Fibroblast of pulmonary artery (primary cell): ENCODE measurements at regions not wholly inside any gene's neighbourhood (a gene's known extent, or its start where the extent isn't known, plus 50 kb on each side); places are given as distances from the start of the nearest gene placed in this dataset.
"Not testable (repeated sequence)": the region's sequence is repeated elsewhere in the genome, so short reads cannot be mapped to it uniquely, and the experiment has no call there.

Source experiments
- DNase-seq: peaks from one replicate; pipeline ENCODE4 v3.0.0-alpha.2; 2010; ENCODE audit warnings: low read depth
- H3K4me3 ChIP-seq: replicated peaks from 2 replicates; pipeline ENCODE4 v1.5.1; 2011; ENCODE audit warnings: low read depth, mild to moderate bottlenecking, control low read depth, low read length, moderate library complexity
- CTCF ChIP-seq: IDR thresholded peaks from 2 replicates; pipeline ENCODE4 v1.5.1; 2011; ENCODE audit warnings: mild to moderate bottlenecking, control low read depth, low read length, inconsistent platforms; ENCODE audit errors: missing control alignments

DNA sequence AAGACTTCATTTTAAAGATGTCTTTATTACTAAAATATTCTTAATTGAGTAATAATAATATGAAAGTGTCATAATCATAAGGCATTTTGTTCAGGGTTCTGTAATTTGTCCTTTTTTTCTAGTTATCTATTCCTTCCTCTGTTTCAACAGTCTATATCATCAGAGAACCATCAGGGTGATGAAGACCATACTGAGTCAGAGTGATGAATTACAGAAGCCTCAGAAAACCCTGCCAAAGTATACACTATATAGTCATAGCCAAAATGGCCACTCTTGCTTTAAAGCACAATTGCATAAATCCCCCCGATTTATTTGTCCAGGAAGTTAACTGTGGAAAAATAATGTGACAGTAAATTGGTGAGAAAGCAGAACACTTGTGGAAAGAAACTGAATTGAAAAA lies 735.0 kb downstream of the EPHA7 start:
- no peak for DNase-seq
- no peak for TF ChIP-seq CTCF
- no peak overlapping the region for H3K4me3 ChIP-seq

GRCh38 chr6:92683748-92684147 lies 735.6 kb downstream of the EPHA7 start:
- DNase-seq = no peak
- no peak overlapping the region for H3K4me3 ChIP-seq
- no peak for TF ChIP-seq CTCF

DNA sequence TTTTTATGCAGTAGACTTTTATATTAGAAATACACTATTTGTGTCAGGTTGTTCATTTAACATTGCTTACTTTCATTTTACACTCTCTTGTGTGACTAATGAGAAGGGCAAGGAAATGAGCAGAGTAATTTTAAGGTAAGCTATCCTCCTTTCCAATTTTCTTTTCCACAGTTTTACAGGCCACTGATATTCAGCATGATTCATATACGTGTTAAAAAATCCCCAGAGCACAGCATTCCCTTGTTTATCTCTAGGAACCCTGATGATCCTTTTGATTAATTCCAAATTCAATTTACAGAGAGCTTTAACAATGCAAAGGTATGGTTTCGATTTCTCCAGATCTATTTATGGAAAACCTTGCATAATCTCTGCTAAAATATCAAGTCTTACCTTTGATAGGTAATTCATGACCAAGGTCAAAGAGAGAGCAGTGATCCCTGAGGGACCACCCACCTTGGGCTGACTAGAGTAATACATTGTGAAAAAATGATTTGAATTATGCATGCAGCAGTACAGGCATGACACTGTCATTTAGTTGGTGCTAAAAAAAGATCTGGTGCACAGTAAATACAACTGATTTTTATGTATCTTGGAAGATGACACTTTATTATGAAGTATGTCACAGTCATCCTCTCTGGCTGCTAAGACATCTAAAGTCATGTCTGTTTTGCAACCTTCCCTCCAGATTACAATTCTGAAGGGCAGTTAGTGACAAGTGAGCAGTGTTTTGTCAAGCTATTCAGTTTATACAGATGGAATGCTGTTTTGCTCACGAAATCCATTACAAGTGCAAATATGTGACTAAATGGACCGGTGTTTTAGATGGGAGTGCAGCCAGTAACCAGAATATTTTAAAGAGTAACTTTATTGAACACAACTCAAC lies 736.6 kb downstream of the EPHA7 start:
- DNase-seq = no peak
- no peak for TF ChIP-seq CTCF
- no peak overlapping the region for H3K4me3 ChIP-seq

DNA sequence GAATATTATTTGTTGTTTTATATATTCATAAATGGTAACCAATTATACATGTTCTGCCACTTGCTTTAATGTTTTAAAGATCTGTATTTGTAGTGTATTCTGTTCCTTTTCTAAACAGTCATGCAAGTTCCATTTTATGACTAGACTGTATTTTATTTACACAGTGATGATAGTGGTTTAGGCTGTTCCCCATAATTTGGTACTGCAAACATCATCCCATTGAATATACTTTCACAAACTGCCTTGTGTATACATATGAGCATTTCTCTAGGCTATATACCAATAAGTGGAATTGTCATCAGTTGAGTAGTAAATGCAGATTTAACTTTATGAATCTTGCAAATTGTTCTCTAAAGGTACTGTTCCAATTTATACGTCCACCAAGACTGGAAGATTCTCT lies 738.0 kb downstream of the EPHA7 start:
- H3K4me3 ChIP-seq = no peak overlapping the region
- TF ChIP-seq CTCF = no peak
- DNase-seq = no peak

DNA sequence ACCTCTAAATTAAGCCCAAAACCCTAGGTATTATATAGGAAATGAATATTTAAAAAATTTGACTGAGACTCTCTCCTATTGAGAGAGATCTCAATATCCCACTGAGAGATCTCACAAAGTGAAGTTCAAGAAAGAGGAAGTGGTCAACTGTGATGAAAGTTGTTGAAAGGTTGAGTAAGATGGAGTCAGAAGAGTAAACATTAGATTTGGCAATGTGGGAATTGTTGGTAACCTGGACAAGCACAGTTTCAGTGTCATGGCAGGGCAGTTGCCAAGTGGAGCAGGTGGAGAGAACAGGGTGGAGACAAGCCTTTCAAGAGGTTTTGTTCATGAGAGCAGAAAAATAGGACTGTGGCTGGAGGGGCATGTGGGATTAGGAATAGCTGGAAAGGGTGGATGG lies 747.9 kb downstream of the EPHA7 start:
- H3K4me3 ChIP-seq, DNase-seq: not testable (repeated sequence)

DNA sequence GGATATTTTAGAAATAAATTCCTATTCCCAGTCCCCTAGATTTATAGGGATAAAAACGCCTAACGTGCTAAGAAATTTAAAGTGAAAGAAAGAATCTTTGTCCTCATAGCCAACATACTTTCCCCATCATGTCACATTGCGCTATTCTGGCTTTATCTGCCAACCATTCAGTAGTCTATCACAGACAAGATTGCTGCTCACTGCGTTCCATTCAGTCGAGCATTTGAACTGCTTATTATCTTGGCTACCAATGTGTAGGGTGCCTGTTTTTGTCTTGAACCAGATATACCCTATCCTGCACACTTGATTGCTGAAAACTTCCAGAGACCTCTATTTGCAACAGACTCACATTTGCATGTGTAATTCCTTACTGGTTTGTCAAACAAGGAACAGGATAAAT lies 751.5 kb downstream of the EPHA7 start:
- DNase-seq = peak; percentile 3
- H3K4me3 ChIP-seq = no peak overlapping the region
- TF ChIP-seq CTCF = no peak

DNA sequence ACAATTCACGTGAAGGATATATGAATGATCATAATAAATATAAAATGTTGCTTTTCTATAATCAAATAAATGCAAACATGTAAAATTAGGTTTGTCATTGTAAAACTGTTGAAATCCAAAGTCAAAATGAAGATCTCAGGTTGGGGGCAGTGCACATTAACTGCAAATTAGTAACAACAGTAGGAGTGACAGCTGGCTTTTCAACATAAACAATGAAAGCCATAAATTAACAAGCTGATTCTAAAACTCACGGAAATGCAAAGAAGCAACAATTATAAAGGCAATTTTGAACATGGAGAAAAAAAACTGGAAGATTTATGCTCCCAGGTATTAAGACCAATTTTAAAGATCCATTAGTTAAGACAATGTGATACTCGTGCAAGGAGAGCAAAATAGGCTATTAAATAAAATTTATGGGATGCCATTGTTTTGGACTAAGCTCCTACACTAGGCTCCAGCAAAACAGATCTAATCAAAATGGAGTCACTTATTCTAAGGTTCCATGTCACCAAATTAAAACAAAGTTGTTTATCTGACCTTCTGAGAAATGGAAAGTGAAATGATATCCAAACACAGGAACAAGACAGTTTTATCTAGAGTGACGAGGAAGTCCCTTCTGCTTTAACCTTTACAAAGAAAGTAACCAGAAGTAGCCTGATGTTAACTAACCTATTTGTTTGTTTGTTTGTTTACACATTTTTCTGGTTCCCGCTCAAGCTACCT lies 770.8 kb downstream of the EPHA7 start:
- no peak for DNase-seq
- no peak for TF ChIP-seq CTCF
- H3K4me3 ChIP-seq = no peak overlapping the region
